Pons (tissue), 1 donor: ENCODE measurements at regions not wholly inside any gene's neighbourhood (a gene's known extent, or its start where the extent isn't known, plus 50 kb on each side); places are given as distances from the start of the nearest gene placed in this dataset.
"Not testable (repeated sequence)": the region's sequence is repeated elsewhere in the genome, so short reads cannot be mapped to it uniquely, and the experiment has no call there.

Experiments
- DNase-seq: peaks from one replicate; pipeline ENCODE4 v3.0.0-alpha.2; 2016; ENCODE audit warnings: low spot score

GRCh38 chr1:79773385-79773784 lies 766.9 kb upstream of the ADGRL4 start:
- DNase-seq = no peak

- no peak for DNase-seq
Observed at GRCh38 chr1:79762461-79762860, 755.9 kb upstream of the ADGRL4 start.

- DNase-seq = no peak
Observed at GRCh38 chr1:79760531-79760930, 754.0 kb upstream of the ADGRL4 start.

- no peak for DNase-seq
Observed at GRCh38 chr1:79749607-79750006, 743.1 kb upstream of the ADGRL4 start.

- DNase-seq = no peak
Observed at GRCh38 chr1:79745929-79746328, 739.4 kb upstream of the ADGRL4 start.

GRCh38 chr1:79744746-79745145 lies 738.2 kb upstream of the ADGRL4 start:
- DNase-seq = no peak

GRCh38 chr1:79741720-79742421 lies 735.3 kb upstream of the ADGRL4 start:
- DNase-seq = no peak

GRCh38 chr1:79738101-79738500 lies 731.6 kb upstream of the ADGRL4 start:
- no peak for DNase-seq

GRCh38 chr1:79737193-79737592 lies 730.7 kb upstream of the ADGRL4 start:
- no peak for DNase-seq

- no peak for DNase-seq
Observed at GRCh38 chr1:79732950-79733349, 726.4 kb upstream of the ADGRL4 start.

GRCh38 chr1:79726911-79727310 lies 720.4 kb upstream of the ADGRL4 start:
- DNase-seq = no peak

- DNase-seq = no peak
Observed at GRCh38 chr1:79726321-79726720, 719.8 kb upstream of the ADGRL4 start.

- peak; percentile 15 for DNase-seq
Observed at GRCh38 chr1:79716447-79716846, 709.9 kb upstream of the ADGRL4 start.

- DNase-seq = no peak
Observed at GRCh38 chr1:79714664-79715063, 708.1 kb upstream of the ADGRL4 start.

GRCh38 chr1:79711001-79711431 lies 704.5 kb upstream of the ADGRL4 start:
- no peak for DNase-seq

- no peak for DNase-seq
Observed at GRCh38 chr1:79708646-79709265, 702.2 kb upstream of the ADGRL4 start.

GRCh38 chr1:79705218-79705617 lies 698.7 kb upstream of the ADGRL4 start:
- DNase-seq = no peak

GRCh38 chr1:79704067-79704466 lies 697.5 kb upstream of the ADGRL4 start:
- DNase-seq = no peak

- not testable (repeated sequence) for DNase-seq
Observed at GRCh38 chr1:79702336-79702999, 695.9 kb upstream of the ADGRL4 start.

GRCh38 chr1:79695138-79695537 lies 688.6 kb upstream of the ADGRL4 start:
- no peak for DNase-seq

- DNase-seq = no peak
Observed at GRCh38 chr1:79694241-79694640, 687.7 kb upstream of the ADGRL4 start.

- no peak for DNase-seq
Observed at GRCh38 chr1:79693441-79694114, 687.0 kb upstream of the ADGRL4 start.

GRCh38 chr1:79692519-79692918 lies 686.0 kb upstream of the ADGRL4 start:
- DNase-seq = no peak
